Heart right ventricle (tissue), 16 donors: ENCODE measurements at regions not wholly inside any gene's neighbourhood (a gene's known extent, or its start where the extent isn't known, plus 50 kb on each side); places are given as distances from the start of the nearest gene placed in this dataset.

Experiments used
- ATAC-seq, 8 donors: fragments of 200-7000 bp; cut with Tn5 transposase; one replicate each; pipeline ENCODE4 v1.9.1; 2020; ENCODE audit warnings: mild to moderate bottlenecking in 8 of 8, moderate library complexity in 8 of 8, moderate number of reproducible peaks in 1 of 8
- DNase-seq, 2 donors: peaks; one replicate each; pipeline ENCODE4 v3.0.0-alpha.2; 2020
- H3K27ac ChIP-seq, 10 donors: fragments of 200-600 bp; sonication (generic) in 2 of 10; one replicate each; pipeline versions ENCODE4 v1.5.0 to v1.8.0; 2020 to 2022; ENCODE audit warnings: mild to moderate bottlenecking in 3 of 10
- H3K27me3 ChIP-seq, 7 donors: fragments of 200-600 bp; one replicate each; pipeline ENCODE4 v1.8.0; 2021 to 2022; ENCODE audit warnings: mild to moderate bottlenecking in 2 of 7
- H3K36me3 ChIP-seq, 9 donors: fragments of 200-600 bp; sonication (generic) in 1 of 9; one replicate each; pipeline versions ENCODE4 v1.5.0 to v1.8.0; 2020 to 2022; ENCODE audit warnings: mild to moderate bottlenecking in 2 of 9
- H3K4me1 ChIP-seq, 9 donors: fragments of 200-600 bp; sonication (generic) in 1 of 9; one replicate each; pipeline versions ENCODE4 v1.5.0 to v1.8.0; 2020 to 2022; ENCODE audit warnings: mild to moderate bottlenecking in 4 of 9
- H3K4me3 ChIP-seq, 10 donors: fragments of 200-600 bp; sonication (generic) in 2 of 10; one replicate each; pipeline versions ENCODE4 v1.5.0 to v1.8.0; 2020 to 2022; ENCODE audit warnings: mild to moderate bottlenecking in 7 of 10, moderate library complexity in 2 of 10
- H3K9me3 ChIP-seq, 11 donors: fragments of 200-600 bp in 10 of 11; sonication (generic) in 2 of 11; one replicate each; pipeline versions ENCODE4 v1.5.0 to v1.8.0; 2013 to 2022; ENCODE audit warnings: mild to moderate bottlenecking in 2 of 11, control low read depth in 1 of 11, moderate library complexity in 1 of 11
- CTCF ChIP-seq, 9 donors: fragments of 200-600 bp; sonication (generic) in 2 of 9; IDR thresholded peaks; one replicate each; pipeline versions ENCODE4 v1.5.0 to v1.8.0; 2021 to 2022; ENCODE audit warnings: antibody characterized with exemption in 9 of 9, mild to moderate bottlenecking in 5 of 9, moderate library complexity in 1 of 9
- WGBS, 2 donors: extraction: QIAGEN DNeasy Blood & Tissue Kit; methylation state at CpG; one replicate each; pipeline ENCODE4 v1.1.7; 2013; ENCODE audit warnings: inconsistent platforms in 1 of 2; 5-methylcytosine and 5-hydroxymethylcytosine counted together
- intact Hi-C, 10 donors: fragments of 100-400 bp; cut with DNase I; formaldehyde crosslinking; loops; one replicate each; pipeline versions ENCODE4 v1.11.1 to v1.14.2; 2022
- donor health status: Arrhythmogenic right ventricular cardiomyopathy.
- donor health status: ischemic (EF 13 %, LVEDD 7.1; RV severe dilation, severe dysfunction).
- donor health status: healthy with polysubstance abuse.
- donor health status: DM: no; HTN: yes; CAD: no.
- donor health status: DM: no; HTN: no; CAD: no.
- donor health status: ischemic (EF 25% LVEDD 6.9; RV normal size, moderate dysfunction).
- donor health status: ischemic (EF 25% LVEDD 5.7; RV mildly dilated, moderate dysfunction).
- donor health status: healthy.
- donor health status: DM: yes; HTN: yes; CAD: no.
- donor health status: Ischemic cardiomyopathy.
- donor health status: ischemic (EF 35%, LVEDD 5.7; RV mildly dilated, moderate dysfunction).
- donor health status: nonischemic (EF 11% LVEDD 7.7; RV severe dilation, severe dysfunction).
- donor health status: DM: yes; HTN: yes; CAD: no.
- donor health status: PGD.
- donor health status: ischemic (EF 29% LVEDD 5.4; RV normal size, mild dysfunction).
- donor health status: nonischemic (EF 23%, LVEDD 6.1; RV moderate dilation, normal function).

- ATAC-seq = no peak
- H3K4me3 ChIP-seq = no peak overlapping the region
- no peaks in the 10 kb centered on the region for H3K36me3 ChIP-seq
- intact Hi-C loops = no loop called here
- H3K9me3 ChIP-seq = no peaks in the 10 kb centered on the region
- no peak for TF ChIP-seq CTCF (IDR thresholded peaks at IDR 0.05)
- H3K4me1 ChIP-seq = no peaks in the 10 kb centered on the region
- no peak overlapping the region for H3K27ac ChIP-seq
- H3K27me3 ChIP-seq = no peaks in the 10 kb centered on the region
- WGBS, 2 donors = 48 to 56% methylated on average over 3 of the region's 3 CpGs
- DNase-seq = no peak
Measured at GRCh38 chrX:137896123-137896522, 330.2 kb downstream of the ZIC3 start.

- no peak overlapping the region for H3K4me3 ChIP-seq
- no peaks in the 10 kb centered on the region for H3K4me1 ChIP-seq
- H3K27ac ChIP-seq = no peak overlapping the region
- intact Hi-C loops = no loop called here
- H3K9me3 ChIP-seq = no peaks in the 10 kb centered on the region
- TF ChIP-seq CTCF (IDR thresholded peaks at IDR 0.05) = no peak
- ATAC-seq = no peak
- H3K36me3 ChIP-seq = no peaks in the 10 kb centered on the region
- peaks cover 0 to 6% (median 0%) of the 10 kb centered on the region in 7 donors for H3K27me3 ChIP-seq
- 54 to 60% methylated on average over 3 of the region's 3 CpGs for WGBS, 2 donors
- no peak for DNase-seq
Measured at GRCh38 chrX:137915466-137915865, 349.5 kb downstream of the ZIC3 start.

DNA sequence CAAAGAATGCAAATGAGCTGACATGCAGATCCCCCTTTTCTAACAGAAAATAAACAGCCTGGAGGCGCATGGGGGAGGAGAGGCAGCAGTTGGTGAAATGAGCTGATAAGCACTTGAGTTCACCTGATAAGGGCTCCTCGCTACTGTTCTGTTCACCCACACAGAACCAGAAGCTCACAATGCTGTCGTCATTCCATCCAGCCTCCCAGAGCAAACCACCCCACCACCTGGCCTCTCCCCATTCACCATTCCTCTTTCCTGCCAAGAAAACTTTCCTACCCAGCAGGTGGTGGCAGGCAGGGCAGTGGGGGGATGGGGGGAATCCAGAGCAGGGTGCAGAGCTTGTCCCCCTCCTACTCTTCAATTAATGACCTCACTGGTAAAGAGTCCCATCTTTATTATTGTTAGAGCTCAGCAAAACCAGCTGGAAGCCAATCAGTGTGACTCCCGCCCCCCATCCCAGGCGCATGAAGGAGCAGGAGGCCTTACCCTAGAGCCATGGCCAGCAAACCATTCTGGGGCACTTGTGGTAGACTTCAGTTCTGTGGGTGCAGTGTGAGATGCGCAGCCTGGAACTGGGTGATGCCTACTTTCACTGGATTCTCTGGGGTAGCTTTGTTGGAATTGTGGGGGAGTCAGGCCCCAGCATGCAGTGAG, 350.3 kb downstream of the ZIC3 start:
- H3K9me3 ChIP-seq = no peaks in the 10 kb centered on the region
- no peaks in the 10 kb centered on the region for H3K36me3 ChIP-seq
- TF ChIP-seq CTCF (IDR thresholded peaks at IDR 0.05) = no peak
- ATAC-seq (no peak), DNase-seq (no peak)
- H3K4me3 ChIP-seq = no peak overlapping the region
- 23% methylated on average over 6 of the region's 6 CpGs for WGBS, 2 donors
- H3K27me3 ChIP-seq = peaks cover 0 to 6% (median 0%) of the 10 kb centered on the region in 7 donors
- no peak overlapping the region for H3K27ac ChIP-seq
- H3K4me1 ChIP-seq = no peaks in the 10 kb centered on the region
- intact Hi-C loops = no loop called here

GRCh38 chrX:137926090-137926489, 360.2 kb downstream of the ZIC3 start:
- no peaks in the 10 kb centered on the region for H3K4me1 ChIP-seq
- H3K9me3 ChIP-seq = no peaks in the 10 kb centered on the region
- no peak for DNase-seq
- H3K36me3 ChIP-seq = no peaks in the 10 kb centered on the region
- WGBS, 2 donors = 35 to 42% methylated on average over 1 of the region's 1 CpG
- intact Hi-C loops = no loop called here
- TF ChIP-seq CTCF (IDR thresholded peaks at IDR 0.05) = peak in 1 of 9 donors; percentile 14
- no peak overlapping the region for H3K4me3 ChIP-seq
- H3K27ac ChIP-seq = no peak overlapping the region
- ATAC-seq = no peak
- H3K27me3 ChIP-seq = peaks cover 0 to 8% (median 0%) of the 10 kb centered on the region in 7 donors
